ENCODE measurements at regions not wholly inside any gene's neighbourhood (a gene's known extent, or its start where the extent isn't known, plus 50 kb on each side); places are given as distances from the start of the nearest gene placed in this dataset.

DNA sequence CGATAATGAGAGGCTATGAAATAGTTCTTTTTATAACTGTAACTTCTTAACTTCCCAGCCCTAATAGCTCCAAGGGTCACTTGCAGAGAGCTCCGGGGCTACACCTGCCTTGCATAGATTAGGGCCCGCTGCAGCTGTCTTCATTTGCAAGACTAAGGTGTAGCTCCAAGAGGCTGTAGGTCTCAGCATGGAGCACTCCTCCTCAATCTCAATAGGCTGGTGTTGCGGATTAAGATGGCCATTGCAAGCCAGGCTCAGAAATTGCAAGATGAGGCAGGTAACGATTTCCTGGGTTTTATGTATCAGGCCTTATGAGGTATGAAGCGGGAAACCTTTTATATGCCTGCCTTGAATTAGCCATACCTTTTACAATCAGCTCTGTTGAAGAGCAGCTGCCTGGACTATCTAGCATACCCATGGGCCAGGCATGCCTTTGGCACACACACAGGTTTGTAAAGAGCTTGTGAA lies 185.7 kb downstream of the TM9SF2 start (continued):
- TF ChIP-seq TEAD1 (CRISPR knock-in tag; IDR thresholded peaks at IDR 0.05), result peak; percentile 92
- peak; percentile 64; the same call in 1 of the 2 replicates for TF ChIP-seq ETV6 (CRISPR knock-in tag; IDR thresholded peaks at IDR 0.05)

- TF ChIP-seq MXD4 (CRISPR knock-in tag; IDR thresholded peaks at IDR 0.05; ENCODE audit: borderline replicate concordance) (no peak), NFYB (CRISPR knock-in tag; conservative IDR thresholded peaks at IDR 0.05; ENCODE audit: low read depth) (no peak), FOXP1 (CRISPR knock-in tag; IDR thresholded peaks at IDR 0.05; ENCODE audit: borderline replicate concordance) (no peak), ZNF281 (CRISPR knock-in tag; IDR thresholded peaks at IDR 0.05) (no peak), ATF6 (CRISPR knock-in tag; IDR thresholded peaks at IDR 0.05) (no peak), STAT6 (CRISPR knock-in tag; conservative IDR thresholded peaks at IDR 0.05; ENCODE audit: low read depth) (no peak), ZNF219 (CRISPR knock-in tag; IDR thresholded peaks at IDR 0.05; ENCODE audit: borderline replicate concordance) (no peak), FOXJ3 (CRISPR knock-in tag; IDR thresholded peaks at IDR 0.05; ENCODE audit: borderline replicate concordance) (no peak), ARID4B (CRISPR knock-in tag; IDR thresholded peaks at IDR 0.05; ENCODE audit: borderline replicate concordance) (no peak), SMAD3 (CRISPR knock-in tag; IDR thresholded peaks at IDR 0.05; ENCODE audit: borderline replicate concordance) (no peak)
- TF ChIP-seq, protein P1, sequence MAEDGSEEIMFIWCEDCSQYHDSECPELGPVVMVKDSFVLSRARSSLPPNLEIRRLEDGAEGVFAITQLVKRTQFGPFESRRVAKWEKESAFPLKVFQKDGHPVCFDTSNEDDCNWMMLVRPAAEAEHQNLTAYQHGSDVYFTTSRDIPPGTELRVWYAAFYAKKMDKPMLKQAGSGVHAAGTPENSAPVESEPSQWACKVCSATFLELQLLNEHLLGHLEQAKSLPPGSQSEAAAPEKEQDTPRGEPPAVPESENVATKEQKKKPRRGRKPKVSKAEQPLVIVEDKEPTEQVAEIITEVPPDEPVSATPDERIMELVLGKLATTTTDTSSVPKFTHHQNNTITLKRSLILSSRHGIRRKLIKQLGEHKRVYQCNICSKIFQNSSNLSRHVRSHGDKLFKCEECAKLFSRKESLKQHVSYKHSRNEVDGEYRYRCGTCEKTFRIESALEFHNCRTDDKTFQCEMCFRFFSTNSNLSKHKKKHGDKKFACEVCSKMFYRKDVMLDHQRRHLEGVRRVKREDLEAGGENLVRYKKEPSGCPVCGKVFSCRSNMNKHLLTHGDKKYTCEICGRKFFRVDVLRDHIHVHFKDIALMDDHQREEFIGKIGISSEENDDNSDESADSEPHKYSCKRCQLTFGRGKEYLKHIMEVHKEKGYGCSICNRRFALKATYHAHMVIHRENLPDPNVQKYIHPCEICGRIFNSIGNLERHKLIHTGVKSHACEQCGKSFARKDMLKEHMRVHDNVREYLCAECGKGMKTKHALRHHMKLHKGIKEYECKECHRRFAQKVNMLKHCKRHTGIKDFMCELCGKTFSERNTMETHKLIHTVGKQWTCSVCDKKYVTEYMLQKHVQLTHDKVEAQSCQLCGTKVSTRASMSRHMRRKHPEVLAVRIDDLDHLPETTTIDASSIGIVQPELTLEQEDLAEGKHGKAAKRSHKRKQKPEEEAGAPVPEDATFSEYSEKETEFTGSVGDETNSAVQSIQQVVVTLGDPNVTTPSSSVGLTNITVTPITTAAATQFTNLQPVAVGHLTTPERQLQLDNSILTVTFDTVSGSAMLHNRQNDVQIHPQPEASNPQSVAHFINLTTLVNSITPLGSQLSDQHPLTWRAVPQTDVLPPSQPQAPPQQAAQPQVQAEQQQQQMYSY (CRISPR knock-in tag; IDR thresholded peaks at IDR 0.05), result no peak
- TF ChIP-seq, protein P2, sequence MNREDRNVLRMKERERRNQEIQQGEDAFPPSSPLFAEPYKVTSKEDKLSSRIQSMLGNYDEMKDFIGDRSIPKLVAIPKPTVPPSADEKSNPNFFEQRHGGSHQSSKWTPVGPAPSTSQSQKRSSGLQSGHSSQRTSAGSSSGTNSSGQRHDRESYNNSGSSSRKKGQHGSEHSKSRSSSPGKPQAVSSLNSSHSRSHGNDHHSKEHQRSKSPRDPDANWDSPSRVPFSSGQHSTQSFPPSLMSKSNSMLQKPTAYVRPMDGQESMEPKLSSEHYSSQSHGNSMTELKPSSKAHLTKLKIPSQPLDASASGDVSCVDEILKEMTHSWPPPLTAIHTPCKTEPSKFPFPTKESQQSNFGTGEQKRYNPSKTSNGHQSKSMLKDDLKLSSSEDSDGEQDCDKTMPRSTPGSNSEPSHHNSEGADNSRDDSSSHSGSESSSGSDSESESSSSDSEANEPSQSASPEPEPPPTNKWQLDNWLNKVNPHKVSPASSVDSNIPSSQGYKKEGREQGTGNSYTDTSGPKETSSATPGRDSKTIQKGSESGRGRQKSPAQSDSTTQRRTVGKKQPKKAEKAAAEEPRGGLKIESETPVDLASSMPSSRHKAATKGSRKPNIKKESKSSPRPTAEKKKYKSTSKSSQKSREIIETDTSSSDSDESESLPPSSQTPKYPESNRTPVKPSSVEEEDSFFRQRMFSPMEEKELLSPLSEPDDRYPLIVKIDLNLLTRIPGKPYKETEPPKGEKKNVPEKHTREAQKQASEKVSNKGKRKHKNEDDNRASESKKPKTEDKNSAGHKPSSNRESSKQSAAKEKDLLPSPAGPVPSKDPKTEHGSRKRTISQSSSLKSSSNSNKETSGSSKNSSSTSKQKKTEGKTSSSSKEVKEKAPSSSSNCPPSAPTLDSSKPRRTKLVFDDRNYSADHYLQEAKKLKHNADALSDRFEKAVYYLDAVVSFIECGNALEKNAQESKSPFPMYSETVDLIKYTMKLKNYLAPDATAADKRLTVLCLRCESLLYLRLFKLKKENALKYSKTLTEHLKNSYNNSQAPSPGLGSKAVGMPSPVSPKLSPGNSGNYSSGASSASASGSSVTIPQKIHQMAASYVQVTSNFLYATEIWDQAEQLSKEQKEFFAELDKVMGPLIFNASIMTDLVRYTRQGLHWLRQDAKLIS (CRISPR knock-in tag; IDR thresholded peaks at IDR 0.05; ENCODE audit: borderline replicate concordance), result no peak
Observed at GRCh38 chr13:99686157-99686572, 184.9 kb downstream of the TM9SF2 start.

More at GRCh38 chr13:99686157-99686572, 184.9 kb downstream of the TM9SF2 start:
- Mint-ChIP-seq H3K27me3 (ENCODE audit: low read depth) (peaks cover 15% of the 10 kb centered on the region), H3K4me1 (peaks cover 80% of the 10 kb centered on the region), H3K36me3 (no peaks in the 10 kb centered on the region), H3K4me3 (peak overlapping the region; percentile 62), H3K27ac (peak overlapping the region; percentile 100), H3K9me3 (no peaks in the 10 kb centered on the region)
- ChIA-PET CTCF (interaction anchor here (1.0 to 5.0 kb wide), 9 partner anchors 17 to 273 kb away, joined by 3 to 37 read pairs (median 7); no protein-coding TSS in a partner anchor), POLR2A (interaction anchor here (0.9 to 3.0 kb wide), 10 partner anchors 17 to 288 kb away, joined by 3 to 26 read pairs (median 5); no protein-coding TSS in a partner anchor)
- ATAC-seq, result peak; percentile 11
- DNase-seq (ENCODE audit: low spot score), result peak; percentile 38
